PFSK-1 (cell line): ENCODE measurements at regions not wholly inside any gene's neighbourhood (a gene's known extent, or its start where the extent isn't known, plus 50 kb on each side); places are given as distances from the start of the nearest gene placed in this dataset.

ENCODE experiments used
- POLR2AphosphoS5 ChIP-seq: IDR thresholded peaks from 2 replicates; pipeline ENCODE4 v1.6.1; 2012; ENCODE audit warnings: low read depth, mild to moderate bottlenecking, control low read depth, low read length, moderate library complexity
- SIN3A ChIP-seq: IDR thresholded peaks from 2 replicates; pipeline ENCODE4 v1.6.1; 2012; ENCODE audit warnings: mild to moderate bottlenecking, low read length, moderate library complexity, borderline replicate concordance; ENCODE audit not compliant: insufficient read depth
- TF ChIP-seq, protein P1 (sequence below), 2 experiments: IDR thresholded peaks; 2 replicates each; pipeline versions ENCODE4 v1.6.1 to v1.8.0; 2011 to 2012; ENCODE audit warnings: low read depth in 2 of 2, low read length in 2 of 2, control low read depth in 1 of 2, inconsistent platforms in 1 of 2, mild to moderate bottlenecking in 1 of 2, moderate library complexity in 1 of 2; ENCODE audit not compliant: insufficient read depth in 1 of 2

DNA sequence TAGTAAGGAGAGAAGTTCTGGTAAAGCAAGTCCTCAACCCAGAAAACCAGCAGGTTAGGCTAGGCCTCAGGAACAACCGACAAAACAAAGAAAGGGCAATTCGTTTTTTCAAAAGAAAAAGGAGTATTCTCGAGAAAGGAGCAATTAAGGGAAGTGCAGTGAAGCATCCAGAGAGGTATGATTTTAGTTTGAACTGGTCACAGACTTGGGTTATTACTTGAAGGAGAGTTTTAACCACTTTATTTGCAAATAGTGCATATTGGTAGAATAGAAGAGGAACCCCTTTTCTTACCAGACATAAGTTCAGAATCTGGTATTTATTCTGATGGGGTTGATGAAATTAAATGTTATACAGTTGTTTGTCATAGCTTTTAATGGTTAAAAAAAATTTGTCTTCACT lies 110.0 kb upstream of the GCFC2 start:
- TF ChIP-seq, protein P1, sequence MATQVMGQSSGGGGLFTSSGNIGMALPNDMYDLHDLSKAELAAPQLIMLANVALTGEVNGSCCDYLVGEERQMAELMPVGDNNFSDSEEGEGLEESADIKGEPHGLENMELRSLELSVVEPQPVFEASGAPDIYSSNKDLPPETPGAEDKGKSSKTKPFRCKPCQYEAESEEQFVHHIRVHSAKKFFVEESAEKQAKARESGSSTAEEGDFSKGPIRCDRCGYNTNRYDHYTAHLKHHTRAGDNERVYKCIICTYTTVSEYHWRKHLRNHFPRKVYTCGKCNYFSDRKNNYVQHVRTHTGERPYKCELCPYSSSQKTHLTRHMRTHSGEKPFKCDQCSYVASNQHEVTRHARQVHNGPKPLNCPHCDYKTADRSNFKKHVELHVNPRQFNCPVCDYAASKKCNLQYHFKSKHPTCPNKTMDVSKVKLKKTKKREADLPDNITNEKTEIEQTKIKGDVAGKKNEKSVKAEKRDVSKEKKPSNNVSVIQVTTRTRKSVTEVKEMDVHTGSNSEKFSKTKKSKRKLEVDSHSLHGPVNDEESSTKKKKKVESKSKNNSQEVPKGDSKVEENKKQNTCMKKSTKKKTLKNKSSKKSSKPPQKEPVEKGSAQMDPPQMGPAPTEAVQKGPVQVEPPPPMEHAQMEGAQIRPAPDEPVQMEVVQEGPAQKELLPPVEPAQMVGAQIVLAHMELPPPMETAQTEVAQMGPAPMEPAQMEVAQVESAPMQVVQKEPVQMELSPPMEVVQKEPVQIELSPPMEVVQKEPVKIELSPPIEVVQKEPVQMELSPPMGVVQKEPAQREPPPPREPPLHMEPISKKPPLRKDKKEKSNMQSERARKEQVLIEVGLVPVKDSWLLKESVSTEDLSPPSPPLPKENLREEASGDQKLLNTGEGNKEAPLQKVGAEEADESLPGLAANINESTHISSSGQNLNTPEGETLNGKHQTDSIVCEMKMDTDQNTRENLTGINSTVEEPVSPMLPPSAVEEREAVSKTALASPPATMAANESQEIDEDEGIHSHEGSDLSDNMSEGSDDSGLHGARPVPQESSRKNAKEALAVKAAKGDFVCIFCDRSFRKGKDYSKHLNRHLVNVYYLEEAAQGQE (IDR thresholded peaks at IDR 0.05; ENCODE audit: insufficient read depth in 1 of 2, low read depth in 2 of 2, low read length in 2 of 2): no peak
- TF ChIP-seq POLR2AphosphoS5: no peak
- no peak for TF ChIP-seq SIN3A
